ENCODE measurements at regions not wholly inside any gene's neighbourhood (a gene's known extent, or its start where the extent isn't known, plus 50 kb on each side); places are given as distances from the start of the nearest gene placed in this dataset.

DNA sequence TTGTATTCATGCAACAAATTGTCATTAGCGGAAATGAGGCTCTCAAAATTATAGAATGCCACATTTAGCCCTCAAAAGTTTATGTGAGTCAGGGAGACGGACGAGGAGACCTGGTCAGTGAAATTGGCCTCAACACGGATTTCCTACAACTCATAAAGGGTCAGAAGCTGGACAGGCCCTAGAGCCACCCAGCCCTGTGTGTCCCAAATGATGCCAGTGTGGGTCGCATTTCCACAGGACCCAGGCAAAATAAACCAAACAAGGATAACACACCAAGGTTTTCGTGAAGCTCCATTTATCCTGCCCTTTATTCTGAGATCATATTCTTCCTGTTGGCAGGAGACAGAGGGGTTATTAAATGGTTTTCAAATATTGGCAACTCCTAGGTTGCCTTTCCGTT, 72.0 kb upstream of the COL5A1 start:
- TF ChIP-seq POLR2A (IDR thresholded peaks at IDR 0.05): no peak
- no peak for TF ChIP-seq CTCF (IDR thresholded peaks at IDR 0.05)
- TF ChIP-seq POLR2AphosphoS5 (IDR thresholded peaks at IDR 0.05): no peak
- no peak for TF ChIP-seq EP300 (IDR thresholded peaks at IDR 0.05)
